Neural progenitor cell (in vitro differentiated cells): ENCODE measurements at regions not wholly inside any gene's neighbourhood (a gene's known extent, or its start where the extent isn't known, plus 50 kb on each side); places are given as distances from the start of the nearest gene placed in this dataset.

Experiments used
- DNase-seq: peaks from one replicate; pipeline ENCODE4 v3.0.0-alpha.2; 2016; ENCODE audit warnings: low spot score
- H2AFZ ChIP-seq: fragments of 200-600 bp; sonication (generic); replicated peaks from 2 replicates; pipeline ENCODE4 v1.6.1; 2016; ENCODE audit warnings: antibody characterized with exemption
- H3F3A ChIP-seq: fragments of 200-600 bp; sonication (generic); 2 replicates; pipeline ENCODE4 v1.6.1; 2016; ENCODE audit warnings: antibody characterized with exemption, low read depth
- H3K27ac ChIP-seq: fragments of 200-600 bp; sonication (generic); 2 replicates; pipeline ENCODE4 v1.5.1; 2016; ENCODE audit warnings: mild to moderate bottlenecking
- H3K27me3 ChIP-seq: fragments of 200-600 bp; sonication (generic); 2 replicates; pipeline ENCODE4 v1.6.1; 2016; ENCODE audit warnings: mild to moderate bottlenecking, moderate library complexity
- H3K36me3 ChIP-seq: fragments of 200-600 bp; sonication (generic); 2 replicates; pipeline ENCODE4 v1.5.1; 2016
- H3K4me1 ChIP-seq: fragments of 200-600 bp; sonication (generic); 2 replicates; pipeline ENCODE4 v1.6.1; 2016; ENCODE audit warnings: mixed run types
- H3K4me2 ChIP-seq: fragments of 200-600 bp; sonication (generic); 2 replicates; pipeline ENCODE4 v1.6.1; 2016
- H3K4me3 ChIP-seq: fragments of 200-600 bp; sonication (generic); 2 replicates; pipeline ENCODE4 v1.5.1; 2016
- H3K79me2 ChIP-seq: fragments of 200-600 bp; sonication (generic); 2 replicates; pipeline ENCODE4 v1.6.1; 2016; ENCODE audit warnings: low read depth
- H3K9ac ChIP-seq: fragments of 200-600 bp; sonication (generic); 2 replicates; pipeline ENCODE4 v1.6.1; 2016
- H3K9me3 ChIP-seq: fragments of 200-600 bp; sonication (generic); 2 replicates; pipeline ENCODE4 v1.5.1; 2016; ENCODE audit warnings: low read depth
- H4K20me1 ChIP-seq: fragments of 200-600 bp; sonication (generic); 2 replicates; pipeline ENCODE4 v1.6.1; 2016; ENCODE audit warnings: low read depth
- H3K27ac Mint-ChIP-seq: 3 replicates; pipeline ENCODE4 v1.8.0; 2021; ENCODE audit warnings: mixed read lengths
- H3K27me3 Mint-ChIP-seq: 2 replicates; pipeline ENCODE4 v1.8.0; 2022; ENCODE audit warnings: low read depth, mild to moderate bottlenecking, inconsistent platforms, moderate library complexity, mixed read lengths; ENCODE audit not compliant: insufficient read depth
- H3K36me3 Mint-ChIP-seq: 3 replicates; pipeline ENCODE4 v1.8.0; 2021; ENCODE audit warnings: mixed read lengths
- H3K4me1 Mint-ChIP-seq: 3 replicates; pipeline ENCODE4 v1.8.0; 2021; ENCODE audit warnings: mixed read lengths
- H3K4me3 Mint-ChIP-seq: 3 replicates; pipeline ENCODE4 v1.8.0; 2021; ENCODE audit warnings: mild to moderate bottlenecking, moderate library complexity, mixed read lengths
- H3K9me3 Mint-ChIP-seq: 3 replicates; pipeline ENCODE4 v1.8.0; 2020; ENCODE audit warnings: mixed read lengths
- EZH2 ChIP-seq: fragments of 200-600 bp; sonication (generic); IDR thresholded peaks from 2 replicates; pipeline ENCODE4 v1.6.1; 2017; ENCODE audit warnings: antibody characterized with exemption, mild to moderate bottlenecking, moderate library complexity
- EZH2phosphoT487 ChIP-seq: fragments of 200-600 bp; sonication (generic); IDR thresholded peaks from 2 replicates; pipeline ENCODE4 v1.6.1; 2017; ENCODE audit warnings: antibody characterized with exemption
- TF ChIP-seq, protein P1 (sequence below): fragments of 200-600 bp; sonication (generic); IDR thresholded peaks from 2 replicates; pipeline ENCODE4 v1.5.1; 2017; ENCODE audit warnings: antibody characterized with exemption, mild to moderate bottlenecking

DNA sequence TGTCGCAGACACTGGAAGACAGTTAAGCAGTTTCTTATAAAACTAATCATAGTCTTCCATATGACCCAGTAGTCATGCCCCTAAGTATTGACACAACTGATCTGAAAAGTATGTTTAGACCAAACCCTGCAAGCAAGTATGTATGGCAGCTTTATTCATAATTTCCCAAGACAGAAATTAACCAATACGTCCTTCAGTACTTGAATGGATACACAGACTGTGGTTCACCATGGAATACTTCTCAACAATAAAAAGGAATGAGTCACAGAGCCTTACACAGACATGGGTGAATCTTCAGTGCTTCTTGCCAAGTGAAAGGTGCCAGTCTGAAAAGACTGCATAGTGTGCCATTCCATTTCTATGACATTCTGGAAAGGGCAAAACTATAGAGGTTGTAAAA is 50.2 kb upstream of the AKR1E2 start:
- Mint-ChIP-seq H3K27ac (no peak overlapping the region), H3K4me3 (no peak overlapping the region), H3K27me3 (no peaks in the 10 kb centered on the region), H3K36me3 (no peaks in the 10 kb centered on the region), H3K9me3 (no peaks in the 10 kb centered on the region), H3K4me1 (peaks cover under 1% of the 10 kb centered on the region)
- H3K27ac ChIP-seq = no peak overlapping the region
- no peak overlapping the region for H3K4me2 ChIP-seq
- H3K79me2 ChIP-seq = no peaks in the 10 kb centered on the region
- no peak for TF ChIP-seq EZH2phosphoT487
- TF ChIP-seq EZH2 = no peak
- TF ChIP-seq, protein P1, sequence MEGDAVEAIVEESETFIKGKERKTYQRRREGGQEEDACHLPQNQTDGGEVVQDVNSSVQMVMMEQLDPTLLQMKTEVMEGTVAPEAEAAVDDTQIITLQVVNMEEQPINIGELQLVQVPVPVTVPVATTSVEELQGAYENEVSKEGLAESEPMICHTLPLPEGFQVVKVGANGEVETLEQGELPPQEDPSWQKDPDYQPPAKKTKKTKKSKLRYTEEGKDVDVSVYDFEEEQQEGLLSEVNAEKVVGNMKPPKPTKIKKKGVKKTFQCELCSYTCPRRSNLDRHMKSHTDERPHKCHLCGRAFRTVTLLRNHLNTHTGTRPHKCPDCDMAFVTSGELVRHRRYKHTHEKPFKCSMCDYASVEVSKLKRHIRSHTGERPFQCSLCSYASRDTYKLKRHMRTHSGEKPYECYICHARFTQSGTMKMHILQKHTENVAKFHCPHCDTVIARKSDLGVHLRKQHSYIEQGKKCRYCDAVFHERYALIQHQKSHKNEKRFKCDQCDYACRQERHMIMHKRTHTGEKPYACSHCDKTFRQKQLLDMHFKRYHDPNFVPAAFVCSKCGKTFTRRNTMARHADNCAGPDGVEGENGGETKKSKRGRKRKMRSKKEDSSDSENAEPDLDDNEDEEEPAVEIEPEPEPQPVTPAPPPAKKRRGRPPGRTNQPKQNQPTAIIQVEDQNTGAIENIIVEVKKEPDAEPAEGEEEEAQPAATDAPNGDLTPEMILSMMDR = no peak
- H3K36me3 ChIP-seq = no peaks in the 10 kb centered on the region
- no peaks in the 10 kb centered on the region for H4K20me1 ChIP-seq
- no peak overlapping the region for H3K4me3 ChIP-seq
- no peaks in the 10 kb centered on the region for H3F3A ChIP-seq
- no peak overlapping the region for H2AFZ ChIP-seq
- no peaks in the 10 kb centered on the region for H3K9me3 ChIP-seq
- DNase-seq = no peak
- no peak overlapping the region for H3K9ac ChIP-seq
- H3K27me3 ChIP-seq = no peaks in the 10 kb centered on the region
- H3K4me1 ChIP-seq = no peaks in the 10 kb centered on the region

DNA sequence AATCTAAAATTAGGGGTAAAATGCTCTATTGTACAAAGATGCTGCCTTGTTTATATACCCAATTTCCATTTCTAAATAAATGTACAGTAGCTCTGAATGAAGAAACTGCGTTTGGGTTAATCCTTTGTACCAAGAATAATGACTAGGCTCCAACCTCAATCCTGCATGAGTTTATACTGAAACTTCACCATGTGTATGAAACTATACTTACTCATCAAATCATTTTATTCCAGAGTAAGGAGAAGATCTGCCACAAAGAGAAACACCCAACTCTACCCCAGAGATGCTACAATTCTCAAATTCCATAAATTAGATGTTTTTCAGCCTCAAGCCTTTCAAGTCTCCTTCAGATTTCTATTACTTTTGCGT is 53.8 kb upstream of the AKR1E2 start:
- Mint-ChIP-seq H3K27me3 (no peaks in the 10 kb centered on the region), H3K9me3 (no peaks in the 10 kb centered on the region), H3K36me3 (no peaks in the 10 kb centered on the region), H3K4me3 (no peak overlapping the region), H3K4me1 (peaks cover 7% of the 10 kb centered on the region), H3K27ac (no peak overlapping the region)
- H3K27me3 ChIP-seq = no peaks in the 10 kb centered on the region
- no peak overlapping the region for H3K4me3 ChIP-seq
- no peaks in the 10 kb centered on the region for H3K79me2 ChIP-seq
- no peak overlapping the region for H3K4me2 ChIP-seq
- H2AFZ ChIP-seq = no peak overlapping the region
- H3K36me3 ChIP-seq = no peaks in the 10 kb centered on the region
- TF ChIP-seq EZH2phosphoT487 = no peak
- no peak for TF ChIP-seq EZH2
- TF ChIP-seq, protein P1 = no peak
- H3F3A ChIP-seq = no peaks in the 10 kb centered on the region
- H4K20me1 ChIP-seq = no peaks in the 10 kb centered on the region
- no peak overlapping the region for H3K9ac ChIP-seq
- H3K27ac ChIP-seq = no peak overlapping the region
- no peaks in the 10 kb centered on the region for H3K4me1 ChIP-seq
- DNase-seq = no peak
- no peaks in the 10 kb centered on the region for H3K9me3 ChIP-seq

DNA sequence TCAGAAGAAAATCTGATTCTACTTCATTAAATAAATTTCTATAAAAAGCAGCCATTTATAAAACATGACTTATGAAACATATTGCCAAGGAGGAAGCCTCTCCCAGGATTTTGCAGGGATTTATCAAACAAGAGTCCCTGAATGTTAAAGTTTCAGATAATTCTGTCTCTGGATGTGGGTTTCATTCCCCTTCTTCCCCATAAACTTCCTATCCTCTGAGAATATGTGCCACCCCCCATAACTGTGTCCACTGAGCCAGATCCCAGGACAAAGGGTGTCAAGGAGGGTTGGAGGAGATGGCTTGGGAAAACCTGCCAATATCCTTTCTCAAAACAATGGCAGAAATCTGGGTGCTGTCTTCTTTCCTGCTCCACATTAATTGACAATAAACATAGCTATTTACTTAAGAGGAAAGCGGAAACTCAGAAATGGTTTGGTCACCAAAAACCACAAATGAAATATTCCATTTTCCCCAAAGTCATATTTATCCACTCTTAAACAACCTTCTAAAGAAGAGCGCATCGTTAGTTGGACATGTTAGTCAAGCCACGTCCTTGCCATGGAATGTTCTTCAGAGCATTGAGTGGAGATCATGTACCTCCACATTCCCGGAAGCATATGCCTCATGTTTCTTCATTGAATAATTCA is 54.3 kb upstream of the AKR1E2 start:
- Histone ChIP-seq H3K36me3 (no peaks in the 10 kb centered on the region), H3F3A (no peaks in the 10 kb centered on the region), H3K4me3 (no peak overlapping the region), H3K79me2 (no peaks in the 10 kb centered on the region), H2AFZ (no peak overlapping the region), H3K4me2 (no peak overlapping the region), H3K27ac (no peak overlapping the region), H4K20me1 (no peaks in the 10 kb centered on the region), H3K4me1 (no peaks in the 10 kb centered on the region), H3K27me3 (no peaks in the 10 kb centered on the region), H3K9ac (no peak overlapping the region), H3K9me3 (no peaks in the 10 kb centered on the region)
- H3K36me3 Mint-ChIP-seq = no peaks in the 10 kb centered on the region
- H3K27me3 Mint-ChIP-seq = no peaks in the 10 kb centered on the region
- H3K4me1 Mint-ChIP-seq = peaks cover 9% of the 10 kb centered on the region
- no peaks in the 10 kb centered on the region for H3K9me3 Mint-ChIP-seq
- no peak overlapping the region for H3K4me3 Mint-ChIP-seq
- no peak overlapping the region for H3K27ac Mint-ChIP-seq
- DNase-seq = no peak
- no peak for TF ChIP-seq EZH2phosphoT487
- TF ChIP-seq, protein P1 = no peak
- no peak for TF ChIP-seq EZH2
